ENCODE measurements at regions not wholly inside any gene's neighbourhood (a gene's known extent, or its start where the extent isn't known, plus 50 kb on each side); places are given as distances from the start of the nearest gene placed in this dataset.

DNA sequence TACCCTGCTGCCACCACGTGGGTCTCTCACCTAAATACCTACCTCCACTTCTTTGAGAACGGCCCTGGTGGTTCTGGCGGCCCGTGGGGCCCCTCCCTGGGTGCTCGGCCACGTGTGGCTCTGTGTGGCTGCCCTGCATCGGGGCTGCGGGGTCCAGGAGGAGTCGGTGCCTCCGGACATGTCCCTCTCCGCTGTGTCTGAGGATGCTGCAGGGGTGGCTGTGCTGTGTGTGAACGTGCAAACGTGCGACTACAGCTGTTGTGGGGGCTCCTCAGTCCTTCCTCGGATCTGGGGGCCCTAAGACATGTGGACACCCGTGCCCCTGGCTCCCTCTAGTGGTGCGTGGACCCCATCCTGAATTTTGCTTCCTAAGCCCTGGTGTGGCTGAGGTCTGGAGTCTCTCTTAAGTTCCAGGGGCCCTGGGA, 691.8 kb downstream of the QKI start:
- no peak for TF ChIP-seq REST (IDR thresholded peaks at IDR 0.05; ENCODE audit: low read depth)
- peak; percentile 43; the same call in 1 of the 2 replicates for TF ChIP-seq RAD21 (IDR thresholded peaks at IDR 0.05; ENCODE audit: low read depth)
- TF ChIP-seq, protein P1, sequence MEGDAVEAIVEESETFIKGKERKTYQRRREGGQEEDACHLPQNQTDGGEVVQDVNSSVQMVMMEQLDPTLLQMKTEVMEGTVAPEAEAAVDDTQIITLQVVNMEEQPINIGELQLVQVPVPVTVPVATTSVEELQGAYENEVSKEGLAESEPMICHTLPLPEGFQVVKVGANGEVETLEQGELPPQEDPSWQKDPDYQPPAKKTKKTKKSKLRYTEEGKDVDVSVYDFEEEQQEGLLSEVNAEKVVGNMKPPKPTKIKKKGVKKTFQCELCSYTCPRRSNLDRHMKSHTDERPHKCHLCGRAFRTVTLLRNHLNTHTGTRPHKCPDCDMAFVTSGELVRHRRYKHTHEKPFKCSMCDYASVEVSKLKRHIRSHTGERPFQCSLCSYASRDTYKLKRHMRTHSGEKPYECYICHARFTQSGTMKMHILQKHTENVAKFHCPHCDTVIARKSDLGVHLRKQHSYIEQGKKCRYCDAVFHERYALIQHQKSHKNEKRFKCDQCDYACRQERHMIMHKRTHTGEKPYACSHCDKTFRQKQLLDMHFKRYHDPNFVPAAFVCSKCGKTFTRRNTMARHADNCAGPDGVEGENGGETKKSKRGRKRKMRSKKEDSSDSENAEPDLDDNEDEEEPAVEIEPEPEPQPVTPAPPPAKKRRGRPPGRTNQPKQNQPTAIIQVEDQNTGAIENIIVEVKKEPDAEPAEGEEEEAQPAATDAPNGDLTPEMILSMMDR (IDR thresholded peaks at IDR 0.05 in 2 of 3, conservative IDR thresholded peaks at IDR 0.05 in 1 of 3; ENCODE audit: borderline replicate concordance in 1 of 3, insufficient read depth in 1 of 3, low read depth in 2 of 3, low read length in 2 of 3): peak; percentile 8 to 43 (median 40); a peak in 4 of 6 replicates
- TF ChIP-seq POLR2A (IDR thresholded peaks at IDR 0.05; ENCODE audit: borderline replicate concordance, extremely low read depth, insufficient read depth, insufficient read length): no peak
- no peak for TF ChIP-seq ZNF274 (IDR thresholded peaks at IDR 0.05; ENCODE audit: low read depth, low read length)
- no peak for TF ChIP-seq EZH2 (IDR thresholded peaks at IDR 0.05)
- TF ChIP-seq CEBPB (IDR thresholded peaks at IDR 0.05; ENCODE audit: low read depth): no peak
